SU-DHL-6 (cell line): ENCODE measurements at regions not wholly inside any gene's neighbourhood (a gene's known extent, or its start where the extent isn't known, plus 50 kb on each side); places are given as distances from the start of the nearest gene placed in this dataset.

Source experiments
- H2AFZ ChIP-seq: fragments of 200-600 bp; sonication (generic); 2 replicates; pipeline ENCODE4 v1.6.1; 2014; ENCODE audit warnings: low read depth, mild to moderate bottlenecking, moderate library complexity, mixed read lengths, antibody characterized with exemption, low read length; ENCODE audit not compliant: severe bottlenecking
- H3F3A ChIP-seq: fragments of 200-600 bp; shearing (Covaris generic); 2 replicates; pipeline ENCODE4 v1.6.0; 2016; ENCODE audit warnings: antibody characterized with exemption, mild to moderate bottlenecking; ENCODE audit not compliant: insufficient read depth
- H3K27ac ChIP-seq: fragments of 200-600 bp; sonication (generic); 2 replicates; pipeline ENCODE4 v1.5.1; 2016; ENCODE audit warnings: low read depth, mild to moderate bottlenecking, low read length, moderate library complexity, mixed read lengths
- H3K27me3 ChIP-seq: fragments of 200-600 bp; sonication (generic), shearing (Covaris generic); 2 replicates; pipeline ENCODE4 v1.6.0; 2014; ENCODE audit warnings: mild to moderate bottlenecking, low read length
- H3K36me3 ChIP-seq: fragments of 200-600 bp; sonication (generic); 2 replicates; pipeline ENCODE4 v1.6.1; 2014; ENCODE audit warnings: mild to moderate bottlenecking, low read length, mixed read lengths
- H3K4me2 ChIP-seq: fragments of 300-600, 200-600 bp; shearing (Covaris generic), sonication (generic); 2 replicates; pipeline ENCODE4 v1.6.0; 2014; ENCODE audit warnings: low read length, low read depth, mild to moderate bottlenecking; ENCODE audit not compliant: poor library complexity, severe bottlenecking
- H3K4me3 ChIP-seq: fragments of 200-600 bp; sonication (generic); 2 replicates; pipeline ENCODE4 v1.5.1; 2014; ENCODE audit warnings: antibody characterized with exemption, low read length, mild to moderate bottlenecking, mixed read lengths; ENCODE audit not compliant: insufficient read depth, poor library complexity, severe bottlenecking
- H3K79me2 ChIP-seq: fragments of 200-600 bp; sonication (generic); 2 replicates; pipeline ENCODE4 v1.6.1; 2014; ENCODE audit warnings: mild to moderate bottlenecking, low read length, moderate library complexity; ENCODE audit not compliant: insufficient read depth
- H3K9ac ChIP-seq: fragments of 200-600 bp; sonication (generic); 2 replicates; pipeline ENCODE4 v1.7.0; 2014; ENCODE audit warnings: mild to moderate bottlenecking, low read length
- H3K9me2 ChIP-seq: fragments of 200-600 bp; sonication (generic); replicated peaks from 2 replicates; pipeline ENCODE4 v1.6.1; 2014; ENCODE audit warnings: low read length; ENCODE audit not compliant: insufficient read depth
- H3K9me3 ChIP-seq: fragments of 200-600 bp; sonication (generic); 2 replicates; pipeline ENCODE4 v1.6.1; 2014; ENCODE audit warnings: low read length, mixed read lengths; ENCODE audit not compliant: insufficient read depth
- H4K20me1 ChIP-seq: fragments of 200-600 bp; sonication (generic); 2 replicates; pipeline ENCODE4 v1.6.1; 2014; ENCODE audit warnings: low read depth, mild to moderate bottlenecking, antibody characterized with exemption, low read length, moderate library complexity, mixed read lengths
- CTCF ChIP-seq: fragments of 200-600 bp; sonication (generic); IDR thresholded peaks from one replicate; pipeline ENCODE4 v1.5.1; 2017; ENCODE audit warnings: antibody characterized with exemption, mild to moderate bottlenecking, low read length, moderate library complexity; ENCODE audit not compliant: insufficient read depth, poor library complexity, severe bottlenecking
- EZH2phosphoT487 ChIP-seq: fragments of 200-600 bp; sonication (generic), shearing (Covaris generic); conservative IDR thresholded peaks from 2 replicates; pipeline ENCODE4 v1.6.1; 2018; ENCODE audit warnings: mild to moderate bottlenecking, antibody characterized with exemption, low read length, moderate library complexity, mixed read lengths

GRCh38 chr16:86426063-86426642 is 84.2 kb upstream of the FOXF1 start:
- no peaks in the 10 kb centered on the region for H3K9me3 ChIP-seq
- H3K9ac ChIP-seq = no peak overlapping the region

GRCh38 chr16:86427433-86427851 is 82.9 kb upstream of the FOXF1 start:
- no peaks in the 10 kb centered on the region for H3K27me3 ChIP-seq
- no peaks in the 10 kb centered on the region for H3K9me2 ChIP-seq
- H3K27ac ChIP-seq = no peak overlapping the region
- H3K36me3 ChIP-seq = no peaks in the 10 kb centered on the region
- H4K20me1 ChIP-seq = no peaks in the 10 kb centered on the region
- TF ChIP-seq CTCF = no peak
- TF ChIP-seq EZH2phosphoT487 = no peak
- H3K9ac ChIP-seq = no peak overlapping the region
- no peaks in the 10 kb centered on the region for H3F3A ChIP-seq
- no peak overlapping the region for H3K4me3 ChIP-seq
- H3K4me2 ChIP-seq = no peak overlapping the region
- no peaks in the 10 kb centered on the region for H3K9me3 ChIP-seq
- no peak overlapping the region for H2AFZ ChIP-seq
- H3K79me2 ChIP-seq = no peaks in the 10 kb centered on the region

More at GRCh38 chr16:86426063-86426642, 84.2 kb upstream of the FOXF1 start:
- no peak overlapping the region for H3K4me3 ChIP-seq
- H2AFZ ChIP-seq = no peak overlapping the region
- no peaks in the 10 kb centered on the region for H4K20me1 ChIP-seq
- H3K27me3 ChIP-seq = no peaks in the 10 kb centered on the region
- H3K4me2 ChIP-seq = no peak overlapping the region
- no peaks in the 10 kb centered on the region for H3K9me2 ChIP-seq
- TF ChIP-seq CTCF (no peak), EZH2phosphoT487 (no peak)
- no peaks in the 10 kb centered on the region for H3K36me3 ChIP-seq
- H3K27ac ChIP-seq = no peak overlapping the region
- H3F3A ChIP-seq = no peaks in the 10 kb centered on the region
- H3K79me2 ChIP-seq = no peaks in the 10 kb centered on the region

GRCh38 chr16:86428729-86429517 is 81.4 kb upstream of the FOXF1 start:
- no peak overlapping the region for H3K9ac ChIP-seq
- H3K9me2 ChIP-seq = no peaks in the 10 kb centered on the region
- H3K36me3 ChIP-seq = no peaks in the 10 kb centered on the region
- no peak overlapping the region for H3K4me2 ChIP-seq
- H3K4me3 ChIP-seq = no peak overlapping the region
- TF ChIP-seq CTCF (no peak), EZH2phosphoT487 (no peak)
- H3F3A ChIP-seq = no peaks in the 10 kb centered on the region
- no peaks in the 10 kb centered on the region for H3K9me3 ChIP-seq
- no peaks in the 10 kb centered on the region for H4K20me1 ChIP-seq
- H3K27ac ChIP-seq = no peak overlapping the region
- H3K79me2 ChIP-seq = no peaks in the 10 kb centered on the region
- H3K27me3 ChIP-seq = no peaks in the 10 kb centered on the region
- H2AFZ ChIP-seq = no peak overlapping the region
